DND-41 (cell line): ENCODE measurements at regions not wholly inside any gene's neighbourhood (a gene's known extent, or its start where the extent isn't known, plus 50 kb on each side); places are given as distances from the start of the nearest gene placed in this dataset.
"Not testable (repeated sequence)": the region's sequence is repeated elsewhere in the genome, so short reads cannot be mapped to it uniquely, and the experiment has no call there.

Experiments
- ATAC-seq: fragments of 200-7000 bp; cut with Tn5 transposase; 3 replicates; pipeline ENCODE4 v1.9.1; 2021; ENCODE audit warnings: low read depth; ENCODE audit not compliant: insufficient read depth
- DNase-seq: peaks from one replicate; pipeline ENCODE4 v3.0.0-alpha.2; 2020
- H2AFZ ChIP-seq: 2 replicates; pipeline ENCODE4 v1.6.0; 2012; ENCODE audit warnings: low read depth, low read length
- H3K27ac ChIP-seq: 2 replicates; pipeline ENCODE4 v1.5.1; 2012; ENCODE audit warnings: low read length, inconsistent platforms
- H3K27me3 ChIP-seq: fragments of 200-600 bp; sonication (generic); 2 replicates; pipeline ENCODE4 v1.6.0; 2012; ENCODE audit warnings: low read length, mild to moderate bottlenecking, inconsistent platforms; ENCODE audit not compliant: insufficient read depth, poor library complexity
- H3K36me3 ChIP-seq: 2 replicates; pipeline ENCODE4 v1.5.1; 2012; ENCODE audit warnings: low read length, inconsistent platforms; ENCODE audit not compliant: insufficient read depth
- H3K4me1 ChIP-seq: 2 replicates; pipeline ENCODE4 v1.5.1; 2012; ENCODE audit warnings: mild to moderate bottlenecking, low read length; ENCODE audit not compliant: insufficient read depth
- H3K4me2 ChIP-seq: 2 replicates; pipeline ENCODE4 v1.6.0; 2012; ENCODE audit warnings: mild to moderate bottlenecking, moderate library complexity, low read length, inconsistent platforms; ENCODE audit not compliant: insufficient read depth
- H3K4me3 ChIP-seq, 2 experiments: fragments of 200-600 bp in 1 of 2; shearing (Covaris generic) in 1 of 2; 2 replicates each; pipeline ENCODE4 v1.5.1; 2012 to 2016; ENCODE audit warnings: inconsistent platforms in 2 of 2, low read length in 2 of 2, mild to moderate bottlenecking in 2 of 2, low read depth in 1 of 2, moderate library complexity in 1 of 2
- H3K79me2 ChIP-seq: 2 replicates; pipeline ENCODE4 v1.6.0; 2012; ENCODE audit warnings: low read length, inconsistent platforms; ENCODE audit not compliant: insufficient read depth
- H3K9ac ChIP-seq: 2 replicates; pipeline ENCODE4 v1.6.0; 2012; ENCODE audit warnings: low read depth, mild to moderate bottlenecking, inconsistent platforms, low read length, moderate library complexity
- H3K9me3 ChIP-seq: 2 replicates; pipeline ENCODE4 v1.5.1; 2012; ENCODE audit warnings: low read length, moderate library complexity, mild to moderate bottlenecking, inconsistent platforms; ENCODE audit not compliant: insufficient read depth, severe bottlenecking
- H4K20me1 ChIP-seq: 2 replicates; pipeline ENCODE4 v1.6.0; 2012; ENCODE audit warnings: low read length; ENCODE audit not compliant: insufficient read depth
- EZH2 ChIP-seq: IDR thresholded peaks from 3 replicates; pipeline ENCODE4 v1.6.1; 2012; ENCODE audit warnings: borderline replicate concordance, low read depth, mild to moderate bottlenecking, moderate library complexity, low read length, inconsistent platforms; ENCODE audit not compliant: severe bottlenecking
- TF ChIP-seq, protein P1 (sequence below): IDR thresholded peaks from 2 replicates; pipeline ENCODE4 v1.5.1; 2012; ENCODE audit warnings: borderline replicate concordance, low read length, moderate library complexity, mild to moderate bottlenecking; ENCODE audit not compliant: poor library complexity, severe bottlenecking; ENCODE audit errors: extremely low read depth

DNA sequence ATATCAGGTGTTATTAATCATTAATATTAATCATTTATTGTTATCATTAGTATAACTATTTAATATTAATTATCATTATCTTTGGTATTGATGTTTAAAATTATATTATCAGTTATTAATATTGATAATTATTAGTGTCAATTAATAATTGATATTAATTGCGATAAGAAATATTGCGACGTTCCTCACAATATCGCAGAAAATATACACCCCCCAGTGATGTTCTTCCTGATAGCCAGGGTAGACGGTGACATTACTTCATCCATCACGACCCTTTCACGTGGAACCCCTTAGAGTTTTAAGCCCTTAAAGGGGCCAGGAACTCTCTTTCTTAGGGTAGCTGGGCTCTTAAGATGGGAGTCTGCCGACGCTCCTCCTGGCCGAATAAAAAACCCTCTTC, 98.6 kb upstream of the OSBPL11 start:
- Histone ChIP-seq H3K4me1 (no peaks in the 10 kb centered on the region), H3K9me3 (no peaks in the 10 kb centered on the region), H3K4me2 (no peak overlapping the region), H3K36me3 (no peaks in the 10 kb centered on the region), H4K20me1 (no peaks in the 10 kb centered on the region), H3K79me2 (no peaks in the 10 kb centered on the region), H3K4me3 (no peak overlapping the region), H3K9ac (no peak overlapping the region), H3K27ac (no peak overlapping the region), H3K27me3 (no peaks in the 10 kb centered on the region), H2AFZ (no peak overlapping the region)
- no peak for DNase-seq
- no peak for ATAC-seq
- TF ChIP-seq, protein P1, sequence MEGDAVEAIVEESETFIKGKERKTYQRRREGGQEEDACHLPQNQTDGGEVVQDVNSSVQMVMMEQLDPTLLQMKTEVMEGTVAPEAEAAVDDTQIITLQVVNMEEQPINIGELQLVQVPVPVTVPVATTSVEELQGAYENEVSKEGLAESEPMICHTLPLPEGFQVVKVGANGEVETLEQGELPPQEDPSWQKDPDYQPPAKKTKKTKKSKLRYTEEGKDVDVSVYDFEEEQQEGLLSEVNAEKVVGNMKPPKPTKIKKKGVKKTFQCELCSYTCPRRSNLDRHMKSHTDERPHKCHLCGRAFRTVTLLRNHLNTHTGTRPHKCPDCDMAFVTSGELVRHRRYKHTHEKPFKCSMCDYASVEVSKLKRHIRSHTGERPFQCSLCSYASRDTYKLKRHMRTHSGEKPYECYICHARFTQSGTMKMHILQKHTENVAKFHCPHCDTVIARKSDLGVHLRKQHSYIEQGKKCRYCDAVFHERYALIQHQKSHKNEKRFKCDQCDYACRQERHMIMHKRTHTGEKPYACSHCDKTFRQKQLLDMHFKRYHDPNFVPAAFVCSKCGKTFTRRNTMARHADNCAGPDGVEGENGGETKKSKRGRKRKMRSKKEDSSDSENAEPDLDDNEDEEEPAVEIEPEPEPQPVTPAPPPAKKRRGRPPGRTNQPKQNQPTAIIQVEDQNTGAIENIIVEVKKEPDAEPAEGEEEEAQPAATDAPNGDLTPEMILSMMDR = no peak
- no peak for TF ChIP-seq EZH2

DNA sequence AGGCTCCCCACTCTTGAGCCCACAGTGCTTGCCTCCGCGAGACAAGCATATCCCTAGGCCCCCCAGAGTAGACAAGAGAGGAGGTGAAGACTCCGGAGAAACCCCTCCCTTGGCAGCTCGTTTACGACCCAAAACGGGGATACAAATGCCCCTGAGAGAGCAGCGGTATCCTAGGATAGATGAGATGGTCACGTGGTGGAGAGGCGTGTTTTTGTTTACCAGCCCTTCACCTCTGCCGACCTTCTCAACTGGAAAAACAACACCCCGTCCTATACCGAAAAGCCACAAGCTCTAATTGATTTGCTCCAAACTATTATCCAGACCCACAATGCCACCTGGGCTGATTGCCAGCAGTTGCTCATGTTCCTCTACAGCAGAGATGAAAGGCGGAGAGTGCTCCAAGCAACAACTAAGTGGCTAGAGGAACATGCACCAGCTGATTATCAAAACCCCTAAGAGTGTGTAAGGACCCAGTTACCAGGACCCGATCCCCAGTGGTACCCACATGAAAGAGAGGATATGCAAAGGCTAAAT, 99.5 kb upstream of the OSBPL11 start:
- no peak overlapping the region for H2AFZ ChIP-seq
- TF ChIP-seq, protein P1 = no peak
- TF ChIP-seq EZH2 = no peak
- no peaks in the 10 kb centered on the region for H3K4me1 ChIP-seq
- H3K4me2 ChIP-seq = no peak overlapping the region
- no peaks in the 10 kb centered on the region for H4K20me1 ChIP-seq
- no peaks in the 10 kb centered on the region for H3K79me2 ChIP-seq
- ATAC-seq (no peak), DNase-seq (no peak)
- H3K4me3 ChIP-seq = no peak overlapping the region
- no peak overlapping the region for H3K27ac ChIP-seq
- no peaks in the 10 kb centered on the region for H3K36me3 ChIP-seq
- H3K27me3 ChIP-seq = no peaks in the 10 kb centered on the region
- no peaks in the 10 kb centered on the region for H3K9me3 ChIP-seq
- H3K9ac ChIP-seq = no peak overlapping the region

DNA sequence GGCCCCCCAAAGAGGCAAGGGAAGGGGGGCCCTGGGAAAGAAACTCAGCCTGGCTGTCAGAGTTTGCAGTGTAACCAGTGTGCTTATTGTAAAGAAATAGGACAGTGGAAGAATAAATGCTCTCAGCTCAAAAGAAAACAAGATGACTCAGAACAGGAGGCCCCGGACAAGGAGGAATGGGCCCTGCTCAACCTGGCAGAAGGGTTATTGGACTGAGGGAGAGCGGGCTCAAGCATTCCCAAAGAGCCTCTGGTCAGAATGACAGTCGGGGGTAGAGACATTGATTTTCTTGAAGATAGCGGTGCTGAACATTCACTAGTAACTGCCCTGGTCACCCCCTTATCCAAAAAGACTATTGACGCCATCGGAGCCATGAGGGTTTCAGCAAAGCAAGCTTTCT, 100.4 kb upstream of the OSBPL11 start:
- H3K79me2 ChIP-seq = no peaks in the 10 kb centered on the region
- H3K9me3 ChIP-seq = no peaks in the 10 kb centered on the region
- H2AFZ ChIP-seq = no peak overlapping the region
- TF ChIP-seq, protein P1 = no peak
- no peak for TF ChIP-seq EZH2
- no peak overlapping the region for H3K4me3 ChIP-seq
- no peaks in the 10 kb centered on the region for H4K20me1 ChIP-seq
- no peaks in the 10 kb centered on the region for H3K36me3 ChIP-seq
- no peak for ATAC-seq
- no peak overlapping the region for H3K9ac ChIP-seq
- no peaks in the 10 kb centered on the region for H3K4me1 ChIP-seq
- no peak overlapping the region for H3K27ac ChIP-seq
- DNase-seq = no peak
- H3K27me3 ChIP-seq = no peaks in the 10 kb centered on the region
- no peak overlapping the region for H3K4me2 ChIP-seq

DNA sequence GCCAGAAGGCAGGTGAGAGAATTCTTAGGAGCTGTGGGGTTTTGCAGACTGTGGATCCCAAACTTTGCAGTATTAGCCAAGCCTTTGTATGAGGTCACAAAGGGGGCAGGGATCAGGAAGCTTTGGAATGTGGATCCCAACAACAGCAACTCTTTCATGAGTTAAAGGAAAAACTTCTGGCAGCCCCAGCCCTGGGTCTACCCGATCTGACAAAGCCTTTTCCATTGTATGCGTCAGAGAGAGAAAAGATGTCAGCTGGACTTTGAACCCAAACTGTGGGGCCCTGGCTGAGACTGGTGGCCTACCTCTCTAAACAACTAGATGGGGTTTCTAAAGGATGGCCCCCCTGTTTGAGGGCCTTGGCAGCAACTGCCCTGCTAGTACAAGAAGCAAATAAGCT, 101.8 kb upstream of the OSBPL11 start:
- H3K9ac ChIP-seq, ATAC-seq, H2AFZ ChIP-seq, H3K27ac ChIP-seq, H3K27me3 ChIP-seq, DNase-seq, H3K36me3 ChIP-seq, H3K4me3 ChIP-seq, H3K9me3 ChIP-seq, H3K4me1 ChIP-seq, H3K79me2 ChIP-seq, H4K20me1 ChIP-seq, H3K4me2 ChIP-seq: not testable (repeated sequence)

DNA sequence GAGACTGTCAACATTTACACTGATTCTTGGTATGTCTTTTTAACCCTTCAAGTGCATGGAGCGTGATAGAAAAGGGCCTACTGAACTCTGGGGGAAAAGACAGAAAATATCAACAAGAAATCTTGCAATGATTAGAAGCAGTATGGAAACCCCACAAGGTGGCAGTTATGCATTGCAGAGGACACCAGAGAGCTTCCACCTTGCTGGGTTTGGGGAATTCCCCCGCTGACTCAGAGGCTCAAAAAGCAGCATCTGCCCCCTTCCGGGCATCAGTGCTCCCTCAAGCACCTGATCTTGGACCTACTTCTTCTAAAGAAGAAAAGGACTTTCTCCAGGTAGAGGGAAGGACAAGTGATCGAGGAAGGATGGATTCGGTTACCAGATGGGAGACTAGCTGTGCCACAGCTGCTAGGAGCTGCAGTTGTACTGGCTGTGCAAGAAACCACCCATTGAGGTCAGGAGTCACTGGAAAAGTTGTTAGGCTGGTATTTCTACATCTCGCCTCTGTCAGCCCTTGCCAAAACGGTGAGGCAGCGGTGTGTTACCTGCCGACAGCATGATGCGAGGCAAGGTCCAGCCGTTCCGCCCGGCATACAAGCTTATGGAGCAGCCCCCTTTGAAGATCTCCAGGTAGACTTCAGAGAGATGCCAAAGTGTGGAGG, 102.8 kb upstream of the OSBPL11 start:
- not testable (repeated sequence) for H3K9ac ChIP-seq, ATAC-seq

More for the DNA sequence above, 102.8 kb upstream of the OSBPL11 start:
- not testable (repeated sequence) for H3K4me1 ChIP-seq, H3K9me3 ChIP-seq, DNase-seq, H3K4me3 ChIP-seq, H2AFZ ChIP-seq, H3K27me3 ChIP-seq, H4K20me1 ChIP-seq, H3K4me2 ChIP-seq, H3K36me3 ChIP-seq, H3K27ac ChIP-seq, H3K79me2 ChIP-seq
